Gastroesophageal sphincter (tissue), 4 donors: ENCODE measurements at regions not wholly inside any gene's neighbourhood (a gene's known extent, or its start where the extent isn't known, plus 50 kb on each side); places are given as distances from the start of the nearest gene placed in this dataset.

ENCODE experiments used
- ATAC-seq: fragments of 150-250 bp; one replicate; pipeline ENCODE4 v1.9.1; 2016; ENCODE audit warnings: mild to moderate bottlenecking, moderate library complexity
- H3K27ac ChIP-seq, 4 donors: fragments of 200-600 bp; sonication (generic) in 3 of 4; 1 replicate in 3 of 4; 2 replicates in 1 of 4; pipeline ENCODE4 v1.5.1; 2016 to 2019
- H3K27me3 ChIP-seq: fragments of 200-600 bp; sonication (generic); one replicate; pipeline ENCODE4 v1.5.1; 2019
- H3K36me3 ChIP-seq, 2 donors: fragments of 200-600 bp; sonication (generic); one replicate each; pipeline ENCODE4 v1.5.1; 2019; ENCODE audit warnings: control low read depth in 1 of 2
- H3K4me1 ChIP-seq, 3 donors: fragments of 200-600 bp; sonication (generic); 1 replicate in 2 of 3; 2 replicates in 1 of 3; pipeline ENCODE4 v1.5.1; 2016 to 2019; ENCODE audit warnings: control low read depth in 2 of 3
- H3K4me3 ChIP-seq, 2 donors: fragments of 200-600 bp; sonication (generic); one replicate each; pipeline ENCODE4 v1.5.1; 2019; ENCODE audit warnings: mild to moderate bottlenecking in 1 of 2, moderate library complexity in 1 of 2
- H3K9me3 ChIP-seq, 3 donors: fragments of 200-600 bp; sonication (generic); one replicate each; pipeline ENCODE4 v1.5.1; 2017 to 2019; ENCODE audit warnings: control low read depth in 2 of 3
- CTCF ChIP-seq, 4 experiments: fragments of 200-600 bp in 2 of 4; fragments of 450-650 bp in 2 of 4; sonication (generic) in 1 of 4; IDR thresholded peaks; one replicate each; pipeline ENCODE4 v1.5.1; 2017 to 2019; ENCODE audit warnings: antibody characterized with exemption in 4 of 4, mild to moderate bottlenecking in 2 of 4, moderate library complexity in 2 of 4
- EP300 ChIP-seq: sonication (generic); formaldehyde crosslinking; IDR thresholded peaks from one replicate; pipeline ENCODE4 v1.6.1; 2017; ENCODE audit warnings: antibody characterized with exemption, mild to moderate bottlenecking
- POLR2A ChIP-seq, 2 donors: fragments of 450-650 bp; IDR thresholded peaks; one replicate each; pipeline ENCODE4 v1.6.1; 2017; ENCODE audit warnings: antibody characterized with exemption in 2 of 2, mild to moderate bottlenecking in 2 of 2, moderate library complexity in 1 of 2
- POLR2AphosphoS5 ChIP-seq: sonication (generic); formaldehyde crosslinking; IDR thresholded peaks from one replicate; pipeline ENCODE4 v1.6.1; 2017; ENCODE audit warnings: antibody characterized with exemption
- WGBS, 2 donors: methylation state at CpG; one replicate each; pipeline ENCODE4 v1.1.5; 2018; ENCODE audit warnings: low coverage in 1 of 2; 5-methylcytosine and 5-hydroxymethylcytosine counted together

GRCh38 chr15:39243396-39243795 lies 337.5 kb upstream of the THBS1 start:
- ATAC-seq: no peak
- no peak overlapping the region for H3K27ac ChIP-seq

GRCh38 chr15:39244776-39245175 lies 336.1 kb upstream of the THBS1 start:
- 86 to 100% methylated on average over 1 of the region's 1 CpG for WGBS, 2 donors
- ATAC-seq: no peak
- no peaks in the 10 kb centered on the region for H3K4me1 ChIP-seq

More at GRCh38 chr15:39243396-39243795, 337.5 kb upstream of the THBS1 start:
- TF ChIP-seq EP300 (no peak), CTCF (IDR thresholded peaks at IDR 0.05) (no peak), POLR2AphosphoS5 (no peak)
- no peaks in the 10 kb centered on the region for H3K27me3 ChIP-seq
- H3K9me3 ChIP-seq: no peaks in the 10 kb centered on the region
- H3K36me3 ChIP-seq: no peaks in the 10 kb centered on the region
- no peak overlapping the region for H3K4me3 ChIP-seq
- H3K4me1 ChIP-seq: no peaks in the 10 kb centered on the region
- 80 to 100% methylated on average over 1 of the region's 1 CpG for WGBS, 2 donors

GRCh38 chr15:39246523-39246922 lies 334.4 kb upstream of the THBS1 start:
- no peaks in the 10 kb centered on the region for H3K36me3 ChIP-seq
- no peak for ATAC-seq
- 100% methylated on average over 1 of the region's 1 CpG for WGBS, 2 donors
- no peak overlapping the region for H3K4me3 ChIP-seq
- H3K4me1 ChIP-seq: no peaks in the 10 kb centered on the region
- no peak overlapping the region for H3K27ac ChIP-seq
- TF ChIP-seq POLR2A (IDR thresholded peaks at IDR 0.05) (no peak), EP300 (no peak), POLR2AphosphoS5 (no peak), CTCF (IDR thresholded peaks at IDR 0.05) (no peak)
- no peaks in the 10 kb centered on the region for H3K27me3 ChIP-seq
- H3K9me3 ChIP-seq: no peaks in the 10 kb centered on the region

More at GRCh38 chr15:39244776-39245175, 336.1 kb upstream of the THBS1 start:
- Histone ChIP-seq H3K27ac (no peak overlapping the region), H3K27me3 (no peaks in the 10 kb centered on the region), H3K9me3 (no peaks in the 10 kb centered on the region), H3K4me3 (no peak overlapping the region), H3K36me3 (no peaks in the 10 kb centered on the region)
- TF ChIP-seq POLR2AphosphoS5 (no peak), CTCF (IDR thresholded peaks at IDR 0.05) (no peak), EP300 (no peak), POLR2A (IDR thresholded peaks at IDR 0.05) (no peak)

GRCh38 chr15:39247574-39247973 lies 333.3 kb upstream of the THBS1 start:
- no peaks in the 10 kb centered on the region for H3K9me3 ChIP-seq
- no peaks in the 10 kb centered on the region for H3K4me1 ChIP-seq
- no peaks in the 10 kb centered on the region for H3K27me3 ChIP-seq
- no peak for ATAC-seq
- no peaks in the 10 kb centered on the region for H3K36me3 ChIP-seq
- no peak for TF ChIP-seq POLR2AphosphoS5
- no peak for TF ChIP-seq EP300
- no peak for TF ChIP-seq POLR2A (IDR thresholded peaks at IDR 0.05)
- TF ChIP-seq CTCF (IDR thresholded peaks at IDR 0.05): no peak
- WGBS, 2 donors: 100% methylated on average over 1 of the region's 1 CpG
- H3K4me3 ChIP-seq: no peak overlapping the region
- no peak overlapping the region for H3K27ac ChIP-seq

GRCh38 chr15:39248204-39248603 lies 332.7 kb upstream of the THBS1 start:
- H3K36me3 ChIP-seq: no peaks in the 10 kb centered on the region
- no peaks in the 10 kb centered on the region for H3K27me3 ChIP-seq
- 52 to 60% methylated on average over 4 of the region's 4 CpGs for WGBS, 2 donors
- H3K4me3 ChIP-seq: no peak overlapping the region
- TF ChIP-seq EP300 (no peak), POLR2AphosphoS5 (no peak), CTCF (IDR thresholded peaks at IDR 0.05) (no peak), POLR2A (IDR thresholded peaks at IDR 0.05) (no peak)
- H3K4me1 ChIP-seq: no peaks in the 10 kb centered on the region
- no peak overlapping the region for H3K27ac ChIP-seq
- H3K9me3 ChIP-seq: no peaks in the 10 kb centered on the region
- no peak for ATAC-seq
